ENCODE measurements at regions not wholly inside any gene's neighbourhood (a gene's known extent, or its start where the extent isn't known, plus 50 kb on each side); places are given as distances from the start of the nearest gene placed in this dataset.

GRCh38 chr15:24763891-24764290, 88.3 kb downstream of the NPAP1 start:
- H3K4me3 ChIP-seq (ENCODE audit: low read length), result no peak overlapping the region
- H3K36me3 ChIP-seq (ENCODE audit: insufficient read depth, low read length), result no peaks in the 10 kb centered on the region
- no peak overlapping the region for H3K9ac ChIP-seq (ENCODE audit: low read length)
- H2AFZ ChIP-seq (ENCODE audit: low read depth, low read length), result no peak overlapping the region
- no peaks in the 10 kb centered on the region for H4K20me1 ChIP-seq (ENCODE audit: insufficient read depth)
- H3K27ac ChIP-seq (ENCODE audit: low read length), result no peak overlapping the region
- no peak for TF ChIP-seq EP300 (conservative IDR thresholded peaks at IDR 0.05; ENCODE audit: poor library complexity, severe bottlenecking)
- no peak for TF ChIP-seq MXI1 (conservative IDR thresholded peaks at IDR 0.05; ENCODE audit: poor library complexity, severe bottlenecking)
- TF ChIP-seq EZH2 (IDR thresholded peaks at IDR 0.05; ENCODE audit: borderline replicate concordance, insufficient read depth, low read length, poor library complexity, severe bottlenecking), result no peak
- no peak for TF ChIP-seq REST (IDR thresholded peaks at IDR 0.05; ENCODE audit: borderline replicate concordance)
- TF ChIP-seq SMC3 (conservative IDR thresholded peaks at IDR 0.05; ENCODE audit: poor library complexity), result no peak
- TF ChIP-seq POLR2AphosphoS5 (IDR thresholded peaks at IDR 0.05), result no peak
- no peaks in the 10 kb centered on the region for H3K9me3 ChIP-seq (ENCODE audit: low read length)
- H3K9me2 ChIP-seq (ENCODE audit: insufficient read depth, low read length), result no peaks in the 10 kb centered on the region
- no peaks in the 10 kb centered on the region for H3K79me2 ChIP-seq (replicated peaks; ENCODE audit: insufficient read depth, low read length)
- H3F3A ChIP-seq (ENCODE audit: insufficient read depth, low read length, poor library complexity, severe bottlenecking), result no peaks in the 10 kb centered on the region
- H3K27me3 ChIP-seq (ENCODE audit: insufficient read depth, low read depth, low read length), result no peaks in the 10 kb centered on the region
- H3K4me2 ChIP-seq (ENCODE audit: low read length), result no peak overlapping the region

GRCh38 chr15:24764375-24765171, 89.0 kb downstream of the NPAP1 start:
- Histone ChIP-seq H3K27ac (ENCODE audit: low read length) (no peak overlapping the region), H3K9me2 (ENCODE audit: insufficient read depth, low read length) (no peaks in the 10 kb centered on the region), H3K27me3 (ENCODE audit: insufficient read depth, low read depth, low read length) (no peaks in the 10 kb centered on the region), H3K4me3 (ENCODE audit: low read length) (no peak overlapping the region), H2AFZ (ENCODE audit: low read depth, low read length) (no peak overlapping the region), H3F3A (ENCODE audit: insufficient read depth, low read length, poor library complexity, severe bottlenecking) (no peaks in the 10 kb centered on the region), H3K9ac (ENCODE audit: low read length) (no peak overlapping the region), H3K36me3 (ENCODE audit: insufficient read depth, low read length) (no peaks in the 10 kb centered on the region), H3K79me2 (replicated peaks; ENCODE audit: insufficient read depth, low read length) (no peaks in the 10 kb centered on the region), H3K4me2 (ENCODE audit: low read length) (no peak overlapping the region), H4K20me1 (ENCODE audit: insufficient read depth) (no peaks in the 10 kb centered on the region), H3K9me3 (ENCODE audit: low read length) (no peaks in the 10 kb centered on the region)
- no peak for TF ChIP-seq POLR2AphosphoS5 (IDR thresholded peaks at IDR 0.05)
- TF ChIP-seq REST (IDR thresholded peaks at IDR 0.05; ENCODE audit: borderline replicate concordance), result no peak
- TF ChIP-seq CTCF (IDR thresholded peaks at IDR 0.05; ENCODE audit: poor library complexity, severe bottlenecking), result no peak
- no peak for TF ChIP-seq EP300 (conservative IDR thresholded peaks at IDR 0.05; ENCODE audit: poor library complexity, severe bottlenecking)
- no peak for TF ChIP-seq TAF1 (IDR thresholded peaks at IDR 0.05; ENCODE audit: low read depth)
- no peak for TF ChIP-seq RAD21 (conservative IDR thresholded peaks at IDR 0.05)
- no peak for TF ChIP-seq EZH2 (IDR thresholded peaks at IDR 0.05; ENCODE audit: borderline replicate concordance, insufficient read depth, low read length, poor library complexity, severe bottlenecking)
- TF ChIP-seq MXI1 (conservative IDR thresholded peaks at IDR 0.05; ENCODE audit: poor library complexity, severe bottlenecking), result no peak
- TF ChIP-seq SMC3 (conservative IDR thresholded peaks at IDR 0.05; ENCODE audit: poor library complexity), result no peak

Measured in neural cell (in vitro differentiated cells).